H1 (cell line): ENCODE measurements at regions not wholly inside any gene's neighbourhood (a gene's known extent, or its start where the extent isn't known, plus 50 kb on each side); places are given as distances from the start of the nearest gene placed in this dataset.

Experiments
- CTCF ChIA-PET: fragments of 300-600 bp; sonication (Branson Sonifier 250); formaldehyde crosslinking; loops from one replicate; lab custom pipeline; 2021; ENCODE audit not compliant: partially characterized antibody; lab: Charles Lee
- POLR2A ChIA-PET: fragments of 300-600 bp; sonication (Branson Sonifier 250); formaldehyde crosslinking; loops from one replicate; lab custom pipeline; 2021; ENCODE audit warnings: inconsistent platforms; ENCODE audit not compliant: partially characterized antibody; lab: Charles Lee
- DNase-seq, 2 experiments: peaks; one replicate each; pipeline versions ENCODE4 v3.0.0 to v3.0.0-alpha.2; 2010 to 2022; ENCODE audit warnings: low spot score in 2 of 2, low read depth in 1 of 2, mixed read lengths in 1 of 2
- FAIRE-seq: peaks from 2 replicates; lab custom pipeline; 2011; peaks lifted over from hg19 to GRCh38; lab: Jason Lieb, UNC
- H2AFZ ChIP-seq: 2 replicates; pipeline ENCODE4 v1.8.1; 2012; ENCODE audit warnings: low read length, inconsistent platforms
- H2AK5ac ChIP-seq: 2 replicates; pipeline ENCODE4 v1.6.1; 2013; ENCODE audit warnings: low read depth, low read length
- H2BK120ac ChIP-seq: replicated peaks from 2 replicates; pipeline ENCODE3; 2013; ENCODE audit warnings: low read depth, low read length, inconsistent platforms
- H2BK12ac ChIP-seq: 2 replicates; pipeline ENCODE4 v1.6.1; 2013; ENCODE audit warnings: low read depth, low read length
- H2BK15ac ChIP-seq: 2 replicates; pipeline ENCODE4 v1.6.1; 2013; ENCODE audit warnings: low read length
- H2BK20ac ChIP-seq: 2 replicates; pipeline ENCODE4 v1.6.1; 2013; ENCODE audit warnings: low read length
- H2BK5ac ChIP-seq: 2 replicates; pipeline ENCODE4 v1.6.1; 2013; ENCODE audit warnings: low read depth, low read length
- H3K14ac ChIP-seq: 2 replicates; pipeline ENCODE4 v1.6.1; 2013; ENCODE audit warnings: inconsistent platforms; ENCODE audit not compliant: insufficient read length
- H3K18ac ChIP-seq: 2 replicates; pipeline ENCODE4 v1.6.1; 2013; ENCODE audit warnings: low read length; ENCODE audit errors: extremely low read depth
- H3K23ac ChIP-seq: 2 replicates; pipeline ENCODE4 v1.6.1; 2013; ENCODE audit warnings: inconsistent platforms; ENCODE audit not compliant: insufficient read length
- H3K23me2 ChIP-seq: 2 replicates; pipeline ENCODE4 v1.6.1; 2013; ENCODE audit warnings: low read depth, low read length
- H3K27ac ChIP-seq: 2 replicates; pipeline ENCODE4 v1.6.1; 2011; ENCODE audit warnings: low read depth, low read length, inconsistent platforms
- H3K27me3 ChIP-seq, 4 experiments: replicated peaks in 1 of 4; 1 replicate in 1 of 4; 2 replicates in 3 of 4; pipeline versions ENCODE4 v1.6.1 to v1.8.1; 2011 to 2013; ENCODE audit warnings: low read length in 3 of 4, mild to moderate bottlenecking in 3 of 4, inconsistent platforms in 2 of 4, mixed read lengths in 2 of 4, moderate library complexity in 1 of 4; ENCODE audit not compliant: control insufficient read depth in 3 of 4, insufficient read depth in 3 of 4; ENCODE audit errors: extremely low read depth in 1 of 4
- H3K36me3 ChIP-seq, 4 experiments: 2 replicates each; pipeline versions ENCODE4 v1.6.1 to v1.8.1; 2011 to 2013; ENCODE audit warnings: mild to moderate bottlenecking in 4 of 4, low read length in 3 of 4, moderate library complexity in 2 of 4, control low read depth in 1 of 4, inconsistent platforms in 1 of 4; ENCODE audit not compliant: insufficient read depth in 4 of 4, control insufficient read depth in 2 of 4
- H3K4ac ChIP-seq: replicated peaks from 2 replicates; pipeline ENCODE3; 2013; ENCODE audit warnings: low read length, low read depth, mixed read lengths, inconsistent platforms; ENCODE audit not compliant: insufficient read length
- H3K4me1 ChIP-seq, 4 experiments: replicated peaks in 1 of 4; 1 replicate in 1 of 4; 2 replicates in 3 of 4; pipeline versions ENCODE4 v1.6.1 to v1.8.1; 2011 to 2013; ENCODE audit warnings: low read length in 3 of 4, inconsistent platforms in 2 of 4, mixed read lengths in 1 of 4; ENCODE audit not compliant: insufficient read depth in 4 of 4, control insufficient read depth in 3 of 4
- H3K4me2 ChIP-seq, 2 experiments: 2 replicates each; pipeline versions ENCODE4 v1.6.1 to v1.8.1; 2011 to 2013; ENCODE audit warnings: low read depth in 2 of 2, low read length in 2 of 2, control low read depth in 1 of 2, inconsistent platforms in 1 of 2, mild to moderate bottlenecking in 1 of 2; ENCODE audit not compliant: insufficient read depth in 1 of 2
- H3K4me3 ChIP-seq, 4 experiments: fragments of 200-600, 300-600 bp in 1 of 4; sonication (generic), shearing (Covaris generic), sonication (Bioruptor Twin) in 1 of 4; 2 replicates each; pipeline versions ENCODE4 v1.5.1 to v1.8.1; 2011 to 2016; ENCODE audit warnings: low read length in 4 of 4, low read depth in 3 of 4, control low read depth in 2 of 4, inconsistent platforms in 2 of 4, mild to moderate bottlenecking in 2 of 4, mixed read lengths in 1 of 4, moderate library complexity in 1 of 4; ENCODE audit not compliant: insufficient read depth in 2 of 4; ENCODE audit errors: extremely low read depth in 1 of 4
- H3K56ac ChIP-seq: replicated peaks from 2 replicates; pipeline ENCODE3; 2013; ENCODE audit warnings: low read depth, mild to moderate bottlenecking, mixed read lengths, low read length, inconsistent platforms; ENCODE audit not compliant: insufficient read length
- H3K79me1 ChIP-seq: 2 replicates; pipeline ENCODE4 v1.6.1; 2013; ENCODE audit warnings: low read depth, low read length, control low read depth
- H3K79me2 ChIP-seq, 2 experiments: 2 replicates each; pipeline versions ENCODE4 v1.6.1 to v1.8.1; 2012 to 2013; ENCODE audit warnings: low read length in 2 of 2, mild to moderate bottlenecking in 2 of 2, inconsistent platforms in 1 of 2; ENCODE audit not compliant: insufficient read depth in 2 of 2, control insufficient read depth in 1 of 2
- H3K9ac ChIP-seq, 4 experiments: replicated peaks in 1 of 4; 1 replicate in 1 of 4; 2 replicates in 3 of 4; pipeline versions ENCODE4 v1.6.1 to v1.8.1; 2011 to 2013; ENCODE audit warnings: low read depth in 3 of 4, low read length in 3 of 4, control low read depth in 2 of 4, mild to moderate bottlenecking in 2 of 4, moderate library complexity in 2 of 4, inconsistent platforms in 1 of 4; ENCODE audit errors: extremely low read depth in 1 of 4
- H3K9me3 ChIP-seq, 2 experiments: 2 replicates each; pipeline versions ENCODE4 v1.6.1 to v1.8.1; 2012 to 2013; ENCODE audit warnings: mild to moderate bottlenecking in 2 of 2, moderate library complexity in 2 of 2, control low read depth in 1 of 2, inconsistent platforms in 1 of 2, low read depth in 1 of 2, low read length in 1 of 2, mixed read lengths in 1 of 2; ENCODE audit not compliant: insufficient read depth in 2 of 2
- H4K20me1 ChIP-seq, 2 experiments: replicated peaks in 1 of 2; 2 replicates each; pipeline versions ENCODE3 to v1.8.1; 2011 to 2013; ENCODE audit warnings: inconsistent platforms in 2 of 2, low read length in 2 of 2, mild to moderate bottlenecking in 1 of 2; ENCODE audit not compliant: insufficient read depth in 2 of 2, control insufficient read depth in 1 of 2
- H4K5ac ChIP-seq: 2 replicates; pipeline ENCODE4 v1.6.1; 2013; ENCODE audit warnings: low read length, low read depth, mixed read lengths, inconsistent platforms; ENCODE audit not compliant: insufficient read length
- H4K8ac ChIP-seq: 2 replicates; pipeline ENCODE4 v1.8.0; 2013; ENCODE audit warnings: mild to moderate bottlenecking, moderate library complexity, low read length, inconsistent platforms; ENCODE audit not compliant: insufficient read depth; ENCODE audit errors: extremely low read depth
- H4K91ac ChIP-seq: replicated peaks from 2 replicates; pipeline ENCODE3; 2013; ENCODE audit warnings: low read length, mixed read lengths, inconsistent platforms; ENCODE audit not compliant: insufficient read length
- CBX8 ChIP-seq: fragments of 300-800, 300-1000 bp; sonication (generic); IDR thresholded peaks from 2 replicates; pipeline ENCODE4 v1.7.1; 2016; ENCODE audit warnings: low read depth, low read length, borderline replicate concordance
- EZH2 ChIP-seq: fragments of 200-600 bp; sonication (generic); IDR thresholded peaks from 2 replicates; pipeline ENCODE4 v1.7.1; 2012; ENCODE audit warnings: low read depth, mild to moderate bottlenecking, moderate library complexity, low read length, inconsistent platforms; ENCODE audit not compliant: severe bottlenecking
- GTF2F1 ChIP-seq: IDR thresholded peaks from 2 replicates; pipeline ENCODE4 v1.6.1; 2012; ENCODE audit warnings: low read depth, low read length, improper control_type of control experiment, borderline replicate concordance
- JUN ChIP-seq: IDR thresholded peaks from 2 replicates; pipeline ENCODE4 v1.6.1; 2011; ENCODE audit warnings: low read depth, mild to moderate bottlenecking, improper control_type of control experiment, low read length
- KDM4A ChIP-seq: IDR thresholded peaks from one replicate; pipeline ENCODE4 v1.7.1; 2012; ENCODE audit warnings: low read depth, mild to moderate bottlenecking, moderate library complexity, low read length, inconsistent platforms; ENCODE audit not compliant: severe bottlenecking
- NANOG ChIP-seq: IDR thresholded peaks from 2 replicates; pipeline ENCODE4 v1.6.1; 2011; ENCODE audit warnings: low read length, low read depth, mild to moderate bottlenecking, inconsistent platforms; ENCODE audit not compliant: insufficient read depth, poor library complexity, severe bottlenecking
- NRF1 ChIP-seq: IDR thresholded peaks from 2 replicates; pipeline ENCODE4 v1.6.1; 2011; ENCODE audit warnings: mild to moderate bottlenecking, low read depth, low read length, improper control_type of control experiment
- POLR2A ChIP-seq, 2 experiments: IDR thresholded peaks; 1 replicate in 1 of 2; 2 replicates in 1 of 2; pipeline ENCODE4 v1.6.1; 2011; ENCODE audit warnings: low read depth in 2 of 2, low read length in 2 of 2, mild to moderate bottlenecking in 2 of 2; ENCODE audit errors: control extremely low read depth in 1 of 2
- POU5F1 ChIP-seq: IDR thresholded peaks from 2 replicates; pipeline ENCODE4 v1.6.1; 2011; ENCODE audit warnings: low read depth, mild to moderate bottlenecking, low read length, moderate library complexity
- SP1 ChIP-seq: IDR thresholded peaks from 2 replicates; pipeline ENCODE4 v1.6.1; 2011; ENCODE audit warnings: low read depth, low read length
- SRF ChIP-seq: IDR thresholded peaks from 2 replicates; pipeline ENCODE4 v1.6.1; 2011; ENCODE audit warnings: mild to moderate bottlenecking, low read depth, low read length, moderate library complexity
- TAF1 ChIP-seq: IDR thresholded peaks from 2 replicates; pipeline ENCODE4 v1.6.1; 2011; ENCODE audit warnings: mild to moderate bottlenecking, low read depth, low read length
- YY1 ChIP-seq: IDR thresholded peaks from 2 replicates; pipeline ENCODE4 v1.6.1; 2011; ENCODE audit warnings: low read depth, mild to moderate bottlenecking, low read length
- ZNF274 ChIP-seq: IDR thresholded peaks from 2 replicates; pipeline ENCODE4 v1.7.0; 2012; ENCODE audit warnings: low read length, borderline replicate concordance; ENCODE audit errors: extremely low read depth
- WGBS, 2 experiments: shearing (Covaris generic) in 1 of 2; methylation state at CpG; one replicate each; pipeline versions ENCODE4 v1.1.6 to v1.1.7; 2013 to 2015; ENCODE audit warnings: low lambda C conversion rate in 2 of 2, mixed read lengths in 2 of 2, inconsistent platforms in 1 of 2, low coverage in 1 of 2, missing lambda C conversion rate in 1 of 2; ENCODE audit not compliant: insufficient replicate concordance in 2 of 2, insufficient coverage in 1 of 2, insufficient read length in 1 of 2; ENCODE audit errors: extremely low coverage in 1 of 2, missing lambda C conversion rate in 1 of 2; 5-methylcytosine and 5-hydroxymethylcytosine counted together

- H2BK20ac ChIP-seq, result 0 out of 2 replicates have a peak overlapping the region, but pooled peaks have one; percentile 48
- H2AK5ac ChIP-seq, result no peak overlapping the region
- H2BK15ac ChIP-seq, result no peak overlapping the region
- H3K14ac ChIP-seq, result no peak overlapping the region
- H2BK120ac ChIP-seq, result no peak overlapping the region
- H3K79me1 ChIP-seq, result no peaks in the 10 kb centered on the region
- H3K23ac ChIP-seq, result no peak overlapping the region
- H2AFZ ChIP-seq, result peak overlapping the region; percentile 86; the same call in 1 of the 2 replicates
- FAIRE-seq, result no peak
- no peak overlapping the region for H3K4me3 ChIP-seq
- H3K27me3 ChIP-seq, result 0 out of 7 replicates have a peak, but pooled peaks cover 0 to 2% (median 0%) of the 10 kb centered on the region in 4 experiments
- H2BK5ac ChIP-seq, result no peak overlapping the region; the same call in 1 of the 2 replicates
- no peak overlapping the region; a peak in 1 of 7 replicates for H3K9ac ChIP-seq
- WGBS, 2 experiments, result 93% methylated on average over 12 of the region's 12 CpGs; no CpG with 5 or more reads in 1 of the 2 experiments
- H3K4ac ChIP-seq, result no peak overlapping the region
- no peak overlapping the region for H4K5ac ChIP-seq
- H3K9me3 ChIP-seq, result peaks cover 0 to 2% of the 10 kb centered on the region in 2 experiments; a peak in 1 of 4 replicates
- no peak overlapping the region for H2BK12ac ChIP-seq
- no peak overlapping the region for H3K18ac ChIP-seq
- H4K91ac ChIP-seq, result no peak overlapping the region
- no peaks in the 10 kb centered on the region for H3K79me2 ChIP-seq
- no peaks in the 10 kb centered on the region for H3K4me1 ChIP-seq
- H3K36me3 ChIP-seq, result no peaks in the 10 kb centered on the region
- CTCF ChIA-PET, result interaction anchor here (0.8 to 1.5 kb wide), 10 partner anchors 9 to 352 kb away, joined by 3 to 4 read pairs (median 3); no protein-coding TSS in a partner anchor
- H4K20me1 ChIP-seq, result no peaks in the 10 kb centered on the region
- POLR2A ChIA-PET, result no interaction called here
- no peaks in the 10 kb centered on the region for H3K23me2 ChIP-seq
- H3K4me2 ChIP-seq, result no peak overlapping the region
- no peak overlapping the region for H3K27ac ChIP-seq
- H4K8ac ChIP-seq, result peak overlapping the region; percentile 57; the same call in 1 of the 2 replicates
- no peak overlapping the region for H3K56ac ChIP-seq
- no peak for DNase-seq
- TF ChIP-seq GTF2F1 (no peak), NRF1 (no peak), POLR2A (IDR thresholded peaks at IDR 0.05; ENCODE audit: control extremely low read depth in 1 of 2, low read depth in 2 of 2, low read length in 2 of 2) (no peak), KDM4A (no peak), SP1 (no peak), JUN (no peak), ZNF274 (no peak), EZH2 (no peak), TAF1 (no peak), NANOG (no peak), YY1 (no peak), CBX8 (no peak), POU5F1 (no peak), SRF (no peak)
These were observed 343.9 kb upstream of the SHH start for GRCh38 chr7:156155988-156156733.
